ENCODE measurements at regions not wholly inside any gene's neighbourhood (a gene's known extent, or its start where the extent isn't known, plus 50 kb on each side); places are given as distances from the start of the nearest gene placed in this dataset.

DNA sequence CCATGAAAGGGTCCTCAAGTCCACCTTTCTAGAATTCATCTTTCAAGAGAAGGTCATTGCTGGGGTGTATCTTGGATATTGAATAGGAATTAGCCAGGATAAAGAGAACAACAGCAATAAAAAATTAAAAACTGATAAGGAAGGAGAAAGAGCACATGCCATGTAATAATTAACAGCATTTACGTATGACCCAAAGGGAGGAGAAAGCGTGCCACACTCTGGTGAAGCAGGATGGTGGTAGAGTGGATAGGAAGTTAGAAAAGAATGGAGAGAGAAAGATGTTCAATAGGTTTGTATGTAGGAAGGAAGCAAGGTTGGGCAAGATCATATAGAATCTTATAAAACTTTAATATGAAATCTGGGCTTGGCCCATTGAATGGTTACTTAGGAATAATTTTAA is 751.5 kb downstream of the MAT2B start:
- TF ChIP-seq MYC (IDR thresholded peaks at IDR 0.05; ENCODE audit: low read depth, low read length) (no peak), POLR2A (IDR thresholded peaks at IDR 0.05; ENCODE audit: extremely low read depth, insufficient read length) (no peak)
- TF ChIP-seq, protein P1, sequence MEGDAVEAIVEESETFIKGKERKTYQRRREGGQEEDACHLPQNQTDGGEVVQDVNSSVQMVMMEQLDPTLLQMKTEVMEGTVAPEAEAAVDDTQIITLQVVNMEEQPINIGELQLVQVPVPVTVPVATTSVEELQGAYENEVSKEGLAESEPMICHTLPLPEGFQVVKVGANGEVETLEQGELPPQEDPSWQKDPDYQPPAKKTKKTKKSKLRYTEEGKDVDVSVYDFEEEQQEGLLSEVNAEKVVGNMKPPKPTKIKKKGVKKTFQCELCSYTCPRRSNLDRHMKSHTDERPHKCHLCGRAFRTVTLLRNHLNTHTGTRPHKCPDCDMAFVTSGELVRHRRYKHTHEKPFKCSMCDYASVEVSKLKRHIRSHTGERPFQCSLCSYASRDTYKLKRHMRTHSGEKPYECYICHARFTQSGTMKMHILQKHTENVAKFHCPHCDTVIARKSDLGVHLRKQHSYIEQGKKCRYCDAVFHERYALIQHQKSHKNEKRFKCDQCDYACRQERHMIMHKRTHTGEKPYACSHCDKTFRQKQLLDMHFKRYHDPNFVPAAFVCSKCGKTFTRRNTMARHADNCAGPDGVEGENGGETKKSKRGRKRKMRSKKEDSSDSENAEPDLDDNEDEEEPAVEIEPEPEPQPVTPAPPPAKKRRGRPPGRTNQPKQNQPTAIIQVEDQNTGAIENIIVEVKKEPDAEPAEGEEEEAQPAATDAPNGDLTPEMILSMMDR (IDR thresholded peaks at IDR 0.05; ENCODE audit: low read depth, low read length): no peak
- TF ChIP-seq, protein P2, sequence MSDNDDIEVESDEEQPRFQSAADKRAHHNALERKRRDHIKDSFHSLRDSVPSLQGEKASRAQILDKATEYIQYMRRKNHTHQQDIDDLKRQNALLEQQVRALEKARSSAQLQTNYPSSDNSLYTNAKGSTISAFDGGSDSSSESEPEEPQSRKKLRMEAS (IDR thresholded peaks at IDR 0.05; ENCODE audit: low read depth, low read length): no peak

Measured in NB4 (cell line).